HG02870 (cell line): ENCODE measurements at regions not wholly inside any gene's neighbourhood (a gene's known extent, or its start where the extent isn't known, plus 50 kb on each side); places are given as distances from the start of the nearest gene placed in this dataset.
"Not testable (repeated sequence)": the region's sequence is repeated elsewhere in the genome, so short reads cannot be mapped to it uniquely, and the experiment has no call there.

Experiments used
- ATAC-seq: cut with Tn5 transposase; IDR thresholded peaks from one replicate; pipeline ENCODE4 v1.9.1; 2021; ENCODE audit warnings: mild to moderate bottlenecking, moderate library complexity; ENCODE audit not compliant: unreplicated experiment

- no peak for ATAC-seq
These were observed 115.3 kb upstream of the TANK start for GRCh38 chr2:161044921-161045320.

GRCh38 chr2:161045726-161046125, 114.5 kb upstream of the TANK start:
- ATAC-seq = no peak

DNA sequence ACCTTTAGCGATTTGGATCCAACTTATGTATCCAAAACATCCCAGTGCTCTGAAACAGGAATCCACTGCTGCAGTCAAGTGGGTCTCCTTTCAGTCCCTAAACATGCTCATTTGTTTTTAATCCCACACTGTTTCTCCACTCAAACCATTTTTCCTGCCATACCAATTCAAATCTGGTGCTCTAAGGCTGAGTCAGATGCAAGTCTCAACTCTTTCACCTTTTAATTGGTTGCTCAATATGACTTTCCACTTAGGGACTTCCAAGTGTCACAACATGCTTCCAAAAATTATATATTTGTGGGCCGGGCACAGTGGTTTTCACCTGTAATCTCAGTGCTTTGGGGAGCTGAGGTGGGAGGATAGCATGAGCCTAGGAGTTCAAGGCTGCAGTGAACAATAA, 113.4 kb upstream of the TANK start:
- ATAC-seq = no peak

DNA sequence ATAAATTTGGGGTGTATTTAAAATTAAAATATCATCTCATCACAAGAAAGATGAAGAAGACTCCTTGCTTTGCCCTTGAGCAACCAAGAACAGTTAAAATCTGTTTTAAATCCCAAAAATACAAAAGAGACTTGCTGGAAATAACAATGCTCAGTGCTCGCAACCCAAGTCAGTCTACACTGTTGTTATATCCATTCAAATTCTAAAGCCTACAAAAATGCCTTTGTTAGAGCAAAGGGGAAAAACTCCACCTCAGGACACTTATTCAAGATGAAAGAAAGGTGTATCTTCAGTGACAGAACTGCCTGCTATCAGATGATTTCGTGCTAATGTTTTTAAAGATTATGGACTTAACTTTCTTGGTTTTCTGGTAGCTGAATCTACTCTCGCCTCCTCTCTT, 111.9 kb upstream of the TANK start:
- no peak for ATAC-seq

DNA sequence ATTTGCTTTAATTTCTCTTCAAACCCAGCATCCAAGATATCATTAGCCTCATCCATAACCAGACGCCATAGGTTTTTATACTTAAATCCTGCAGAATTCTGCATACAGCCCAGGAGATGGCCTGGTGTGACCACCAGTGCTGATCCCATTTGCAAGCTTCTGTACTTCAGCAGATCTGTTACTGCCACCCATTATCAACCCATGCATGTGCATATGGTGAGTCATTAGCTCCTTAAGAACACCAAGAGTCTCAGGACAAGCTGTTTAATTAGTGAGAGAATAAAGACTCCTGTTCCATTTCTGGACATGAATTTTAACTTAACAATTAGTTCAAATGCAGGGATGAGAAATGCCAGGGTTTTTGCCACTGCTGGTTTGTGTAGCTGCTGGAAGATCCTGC, 110.7 kb upstream of the TANK start:
- no peak for ATAC-seq

- no peak for ATAC-seq
These were observed 108.0 kb upstream of the TANK start for GRCh38 chr2:161052214-161052613.

- no peak for ATAC-seq
These were observed 104.9 kb upstream of the TANK start for GRCh38 chr2:161055289-161055688.

GRCh38 chr2:161059388-161059787, 100.8 kb upstream of the TANK start:
- ATAC-seq = no peak

GRCh38 chr2:161061786-161062185, 98.4 kb upstream of the TANK start:
- no peak for ATAC-seq

DNA sequence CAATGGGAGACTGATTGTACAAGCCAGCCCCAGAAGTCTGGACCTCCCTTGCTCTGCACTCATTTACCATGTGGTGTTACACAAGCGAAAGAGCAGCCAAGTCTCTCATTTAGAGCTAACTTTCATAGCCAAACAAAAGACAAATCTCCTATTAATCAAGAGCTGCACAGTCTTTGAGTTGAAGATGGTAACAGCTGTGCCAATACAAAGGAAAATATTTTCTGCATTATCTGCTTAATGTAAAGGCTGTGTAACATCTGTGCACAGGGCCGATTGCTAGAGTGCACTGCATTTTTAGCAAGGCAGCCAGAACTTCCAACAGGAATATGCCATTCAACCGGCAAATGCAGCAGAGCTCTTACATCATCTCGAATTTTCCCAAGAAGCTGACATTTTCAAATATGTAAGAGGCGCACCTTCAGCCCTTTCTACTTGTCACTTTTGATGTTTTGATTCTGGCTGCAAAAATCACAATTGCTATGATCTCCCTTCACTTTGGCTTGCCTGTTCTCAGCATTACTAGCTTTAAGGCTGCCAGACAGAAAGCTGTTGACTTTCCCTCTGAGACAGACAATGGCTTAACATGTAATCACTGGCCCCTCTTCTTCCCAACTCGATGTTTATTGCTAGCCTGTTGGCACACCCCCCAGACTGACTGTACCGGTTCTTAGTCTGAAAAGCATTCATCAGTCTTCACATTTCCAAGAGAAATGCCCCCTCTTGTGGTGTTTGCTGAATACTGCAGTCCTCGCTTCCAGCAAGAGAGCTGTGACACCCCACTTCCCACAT, 96.9 kb upstream of the TANK start:
- ATAC-seq = peak; percentile 89

GRCh38 chr2:161063946-161064306, 96.3 kb upstream of the TANK start:
- peak; percentile 25 for ATAC-seq

DNA sequence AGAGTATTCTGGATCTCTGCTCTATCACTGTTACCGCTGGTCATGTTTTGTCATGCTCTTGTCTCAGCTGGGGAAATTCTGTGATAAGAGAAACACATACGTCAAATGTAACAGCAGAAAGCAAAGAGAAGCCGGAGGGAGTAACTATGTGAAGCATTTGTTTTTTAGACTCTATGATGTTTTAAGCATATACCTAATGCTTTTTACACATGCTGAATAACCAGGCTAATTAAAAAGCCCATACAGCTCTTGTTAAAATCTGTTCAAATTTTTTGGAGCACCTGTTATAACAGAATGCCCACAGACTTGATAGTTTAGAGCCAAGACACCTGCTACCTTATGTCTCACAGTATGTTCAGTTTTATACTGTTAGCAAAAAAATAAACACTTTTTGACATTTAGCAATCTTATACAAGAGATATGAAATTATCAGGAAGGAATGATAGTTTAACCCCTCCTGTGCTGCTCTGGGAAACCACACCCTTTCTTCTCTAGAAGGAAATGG, 92.3 kb upstream of the TANK start:
- no peak for ATAC-seq

- ATAC-seq = no peak
These were observed 91.6 kb upstream of the TANK start for GRCh38 chr2:161068670-161069069.

- ATAC-seq = no peak
These were observed 89.3 kb upstream of the TANK start for GRCh38 chr2:161070693-161071479.

DNA sequence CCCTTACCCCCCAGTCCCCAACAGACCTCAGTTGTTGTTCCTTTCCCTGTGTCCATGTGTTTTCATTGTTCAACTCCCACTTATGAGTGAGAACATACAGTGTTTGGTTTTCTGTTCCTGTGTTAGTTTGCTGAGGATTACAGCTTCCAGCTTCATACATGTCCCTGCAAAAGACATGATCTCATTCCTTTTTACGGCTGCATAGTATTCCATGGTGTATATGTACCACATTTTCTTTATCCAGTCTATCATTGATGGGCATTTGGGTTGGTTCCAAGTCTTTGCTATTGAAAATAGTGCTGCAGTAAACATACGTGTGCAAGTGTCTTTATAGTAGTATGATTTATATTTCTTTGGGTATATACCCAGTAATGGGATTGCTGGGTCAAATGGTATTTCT, 87.8 kb upstream of the TANK start:
- ATAC-seq = not testable (repeated sequence)

- ATAC-seq = no peak
These were observed 84.5 kb upstream of the TANK start for GRCh38 chr2:161075701-161076100.

DNA sequence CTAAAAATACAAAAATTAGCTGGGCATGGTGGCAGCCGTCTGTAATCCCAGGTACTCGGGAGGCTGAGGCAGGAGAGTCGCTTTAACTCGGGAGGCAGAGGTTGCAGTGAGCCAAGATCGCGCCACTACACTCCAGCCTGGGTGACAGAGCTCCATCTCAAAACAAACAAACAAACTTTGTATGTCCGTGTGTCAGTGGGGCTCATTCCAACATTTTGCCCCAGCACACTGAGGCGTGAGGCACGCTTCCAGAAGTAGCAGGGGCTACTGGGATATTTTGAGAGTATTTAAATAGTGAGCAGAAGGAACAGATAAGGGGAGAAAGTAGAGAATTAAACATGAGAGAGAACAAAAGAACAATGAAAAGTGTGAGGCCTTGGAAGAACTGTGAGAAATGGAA, 83.3 kb upstream of the TANK start:
- ATAC-seq = no peak

DNA sequence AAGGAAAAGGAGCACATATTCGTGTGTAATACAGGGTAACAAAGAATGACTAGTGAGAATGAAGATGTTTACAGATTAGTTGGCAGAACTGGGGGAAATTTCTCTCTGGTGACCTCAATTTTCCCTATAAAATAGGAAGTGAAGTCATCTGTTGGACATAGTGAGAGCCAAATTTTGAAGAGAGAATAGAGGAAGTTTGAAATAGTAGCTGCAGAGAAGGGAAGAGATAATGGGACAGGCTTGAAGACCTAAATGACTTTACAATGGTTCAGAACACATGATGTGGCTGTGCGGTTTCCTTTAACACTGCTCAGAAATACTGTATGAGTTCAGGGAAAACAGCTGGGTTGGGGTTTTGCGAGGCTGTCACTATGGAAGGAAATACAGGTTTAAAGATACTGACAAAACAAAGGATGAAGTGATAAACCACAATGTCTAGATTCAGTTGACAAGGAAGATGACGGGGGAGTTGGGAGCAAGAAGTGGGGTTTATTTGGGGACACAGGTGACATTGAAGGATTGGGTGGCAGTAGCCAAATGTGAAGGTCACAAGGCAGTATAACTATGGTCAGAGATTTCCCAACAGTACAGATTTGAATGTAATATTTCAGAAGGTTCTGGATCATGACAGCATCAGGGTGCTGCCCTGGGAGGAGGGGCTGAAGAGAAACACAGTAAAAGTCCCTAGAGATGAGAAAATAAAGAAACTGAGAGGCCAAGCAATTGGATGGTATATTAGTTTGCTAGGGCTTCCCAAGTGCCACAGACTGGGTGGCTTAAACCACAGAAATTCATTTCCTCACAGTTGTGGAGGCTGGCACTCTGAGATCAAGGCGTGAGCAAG, 82.6 kb upstream of the TANK start:
- ATAC-seq = peak; percentile 92

DNA sequence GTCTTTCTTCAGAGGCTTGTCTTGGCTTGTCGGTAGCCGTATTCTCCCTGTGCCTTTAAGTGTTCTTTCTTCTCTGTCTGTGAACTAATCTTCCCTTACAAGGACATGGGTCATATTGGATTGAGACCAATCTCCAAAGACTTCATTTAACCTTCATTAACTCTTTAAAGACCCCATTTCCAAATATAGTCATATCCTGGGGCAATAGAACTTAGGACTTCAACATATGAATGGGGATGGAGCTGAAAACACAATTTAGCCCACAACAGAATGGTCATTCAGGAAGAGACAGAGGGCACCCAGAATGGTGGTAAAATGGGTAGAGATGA, 82.1 kb upstream of the TANK start:
- no peak for ATAC-seq

DNA sequence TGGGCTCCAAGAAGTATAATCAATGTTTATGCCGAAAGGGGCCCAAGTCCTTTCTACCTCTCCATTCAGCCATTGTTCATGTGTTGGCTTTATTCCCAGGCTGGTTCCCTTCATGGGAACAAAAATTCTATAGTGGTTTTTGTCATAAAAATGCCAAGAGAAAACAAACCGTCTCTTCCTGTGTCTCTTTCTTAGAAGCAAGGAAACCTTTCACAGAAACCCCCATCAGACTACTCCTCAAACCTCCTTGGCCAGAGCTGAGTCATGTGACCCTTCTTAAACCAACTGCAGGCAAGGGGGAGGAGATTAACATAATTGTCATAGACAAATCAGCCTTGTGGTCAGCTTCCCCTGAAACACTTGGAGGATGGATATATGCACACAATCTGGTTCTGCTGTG, 75.1 kb upstream of the TANK start:
- ATAC-seq = no peak

- ATAC-seq = peak; percentile 93
These were observed 71.4 kb upstream of the TANK start for GRCh38 chr2:161088658-161089350.
